ENCODE measurements at regions not wholly inside any gene's neighbourhood (a gene's known extent, or its start where the extent isn't known, plus 50 kb on each side); places are given as distances from the start of the nearest gene placed in this dataset.

DNA sequence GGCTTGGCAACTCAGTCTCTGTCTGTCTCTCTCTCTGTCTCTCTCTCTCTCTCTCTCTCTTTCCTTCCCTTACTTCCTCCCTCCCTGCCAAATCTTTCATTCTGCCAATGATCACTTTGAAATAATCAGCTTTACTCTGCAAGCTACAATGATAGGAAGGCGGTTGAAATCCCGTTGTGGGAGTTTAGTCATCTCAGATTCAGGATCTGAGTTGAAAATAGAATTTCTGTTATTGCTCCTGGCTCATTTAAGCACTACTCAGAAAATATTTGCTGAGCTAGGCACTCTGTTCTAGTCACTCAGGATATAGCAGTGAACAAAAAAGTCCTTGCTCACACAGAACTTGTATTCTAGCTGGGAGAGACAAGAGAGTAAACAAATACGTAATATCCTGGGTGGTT, 56.3 kb upstream of the DCTD start:
- DNase-seq (ENCODE audit: low read depth): no peak
- H3K4me3 ChIP-seq (ENCODE audit: control insufficient read depth, low read depth, low read length): no peak overlapping the region
- TF ChIP-seq CTCF (IDR thresholded peaks at IDR 0.05; ENCODE audit: control insufficient read depth, insufficient read depth, low read depth, low read length, missing control alignments): no peak

GRCh38 chr4:182971702-182972101, 54.5 kb upstream of the DCTD start:
- H3K4me3 ChIP-seq (ENCODE audit: control insufficient read depth, low read depth, low read length): no peak overlapping the region
- no peak for DNase-seq (ENCODE audit: low read depth)
- no peak for TF ChIP-seq CTCF (IDR thresholded peaks at IDR 0.05; ENCODE audit: control insufficient read depth, insufficient read depth, low read depth, low read length, missing control alignments)

DNA sequence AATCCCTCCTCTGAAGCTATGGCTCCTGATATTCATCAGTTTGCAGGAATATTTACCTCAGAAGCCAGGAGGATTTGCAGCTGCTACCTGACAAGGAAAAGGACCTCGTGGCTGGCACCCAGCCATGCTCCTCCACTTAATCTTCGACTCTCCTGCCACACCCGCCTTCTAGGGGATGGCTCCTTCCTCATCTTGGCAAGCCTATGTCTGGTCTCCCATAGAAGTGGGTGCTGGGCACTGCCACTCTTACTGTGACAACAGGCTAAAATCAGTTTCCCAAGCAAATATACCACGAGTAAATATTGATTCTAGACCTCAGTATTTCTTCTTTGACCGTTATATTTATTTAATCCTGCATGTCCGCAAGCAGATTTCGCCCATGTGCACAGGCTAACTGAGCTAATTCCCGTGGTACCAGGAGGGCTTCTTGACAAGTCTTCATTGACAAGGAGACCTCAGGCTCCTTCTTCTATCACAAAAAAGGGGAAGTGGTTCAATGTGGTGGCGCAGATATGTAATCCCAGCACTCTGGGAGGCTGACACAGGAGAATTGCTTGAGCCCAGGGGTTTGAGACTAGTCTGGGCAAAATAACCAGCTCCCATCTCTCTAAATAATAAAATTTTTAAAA, 52.6 kb upstream of the DCTD start:
- H3K4me3 ChIP-seq (ENCODE audit: control insufficient read depth, low read depth, low read length): no peak overlapping the region
- TF ChIP-seq CTCF (IDR thresholded peaks at IDR 0.05; ENCODE audit: control insufficient read depth, insufficient read depth, low read depth, low read length, missing control alignments): no peak
- no peak for DNase-seq (ENCODE audit: low read depth)

DNA sequence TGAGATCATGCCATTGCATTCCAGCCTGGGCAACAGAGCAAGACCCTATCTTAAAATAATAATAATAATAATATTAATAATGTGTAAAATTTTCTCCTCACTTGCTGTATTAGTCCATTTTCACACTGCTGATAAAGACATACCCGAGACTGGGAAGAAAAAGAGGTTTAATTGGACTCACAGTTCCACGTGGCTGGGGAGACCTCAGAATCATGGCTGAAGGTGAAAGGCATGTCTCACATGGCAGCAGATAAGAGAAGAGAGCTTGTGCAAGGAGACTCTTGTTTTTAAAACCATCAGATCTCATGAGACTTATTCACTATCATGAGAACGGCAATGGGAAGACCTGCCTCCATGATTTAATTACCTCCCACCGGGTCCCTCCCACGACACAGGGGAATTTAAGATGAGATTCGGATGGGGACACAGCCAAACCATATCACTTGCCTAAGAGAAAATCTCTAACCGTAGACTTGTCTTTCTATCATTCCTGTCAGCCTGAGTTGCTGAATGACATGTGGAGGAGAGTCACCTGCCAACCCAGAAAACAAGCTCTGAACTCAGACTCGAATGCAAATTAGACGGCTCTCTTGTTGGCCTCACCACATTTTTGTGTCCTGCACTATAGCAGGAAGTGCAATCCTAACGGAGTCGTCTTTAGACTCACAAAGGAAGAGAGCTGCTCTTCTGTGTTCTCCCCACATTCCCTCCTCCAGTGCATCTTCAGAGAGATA, 51.9 kb upstream of the DCTD start:
- TF ChIP-seq CTCF (IDR thresholded peaks at IDR 0.05; ENCODE audit: control insufficient read depth, insufficient read depth, low read depth, low read length, missing control alignments): no peak
- DNase-seq (ENCODE audit: low read depth): no peak
- H3K4me3 ChIP-seq (ENCODE audit: control insufficient read depth, low read depth, low read length): no peak overlapping the region

DNA sequence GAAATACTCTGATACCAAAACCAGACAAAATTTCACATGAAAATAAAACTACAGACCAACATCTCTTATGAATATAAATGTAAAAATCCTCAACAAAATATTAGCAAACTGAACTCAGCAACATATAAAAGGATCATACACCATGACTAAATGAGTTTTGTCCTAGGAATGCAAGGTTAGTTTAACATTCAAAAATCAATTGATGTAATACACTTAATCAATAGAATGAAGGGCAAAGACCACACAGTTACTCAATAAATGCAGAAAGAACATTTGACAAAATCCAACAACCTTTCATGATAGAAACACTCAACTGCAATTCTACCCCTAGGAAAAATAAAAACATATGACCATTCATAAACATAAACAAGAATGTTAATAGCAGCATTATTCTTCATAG, 50.2 kb upstream of the DCTD start:
- no peak for TF ChIP-seq CTCF (IDR thresholded peaks at IDR 0.05; ENCODE audit: control insufficient read depth, insufficient read depth, low read depth, low read length, missing control alignments)
- no peak overlapping the region for H3K4me3 ChIP-seq (ENCODE audit: control insufficient read depth, low read depth, low read length)
- no peak for DNase-seq (ENCODE audit: low read depth)

Measured in AG09309 (cell line).